ENCODE measurements at regions not wholly inside any gene's neighbourhood (a gene's known extent, or its start where the extent isn't known, plus 50 kb on each side); places are given as distances from the start of the nearest gene placed in this dataset.

DNA sequence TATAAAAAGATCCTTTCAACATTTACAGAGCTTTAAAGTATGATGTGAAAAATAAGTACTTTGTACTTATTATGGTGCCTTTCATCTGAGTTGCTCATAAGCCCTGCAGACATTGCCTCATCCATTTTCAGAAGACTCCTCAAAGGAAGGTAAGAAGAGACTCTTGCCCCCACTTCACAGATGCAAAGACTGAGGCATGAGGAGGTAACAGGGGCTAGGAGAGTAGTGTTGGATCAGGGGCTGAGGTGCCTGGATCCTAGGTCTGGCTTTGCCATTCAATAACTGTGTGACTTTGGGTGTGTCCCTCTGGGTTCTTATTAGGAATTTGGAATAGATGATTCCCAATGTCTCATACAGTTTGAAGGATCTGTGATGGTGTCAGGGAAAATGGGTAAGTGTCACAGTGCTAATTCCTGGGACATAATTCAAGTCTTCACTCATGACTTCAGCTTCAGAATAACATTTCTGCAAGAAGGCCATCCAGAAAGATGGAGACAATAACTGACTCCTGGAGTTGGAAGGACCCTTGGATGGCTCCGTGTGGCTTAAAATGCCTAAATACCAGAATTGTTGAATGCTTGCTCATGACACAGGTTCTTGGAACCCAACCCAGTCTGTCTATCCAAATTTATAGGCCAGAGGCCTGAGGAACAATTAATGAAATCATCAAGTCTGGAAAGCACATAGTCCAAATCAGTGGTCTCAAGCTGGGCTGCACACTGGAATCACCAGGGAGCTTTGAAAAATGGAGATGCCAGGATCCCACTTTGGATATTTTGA lies 93.1 kb upstream of the RUNX1 start:
- no peak for DNase-seq (ENCODE audit: low read depth in 2 of 2)

- DNase-seq (ENCODE audit: low read depth in 2 of 2): peak in 1 of 2 donors; percentile 2
Observed at GRCh38 chr21:35139382-35139715, 90.2 kb upstream of the RUNX1 start.

- peak; percentile 66 to 69 for DNase-seq (ENCODE audit: low read depth in 2 of 2)
Observed at GRCh38 chr21:35138665-35139381, 89.7 kb upstream of the RUNX1 start.

GRCh38 chr21:35136586-35137219 lies 87.6 kb upstream of the RUNX1 start:
- DNase-seq (ENCODE audit: low read depth in 2 of 2): no peak

GRCh38 chr21:35136106-35136505 lies 87.0 kb upstream of the RUNX1 start:
- DNase-seq (ENCODE audit: low read depth in 2 of 2): no peak

GRCh38 chr21:35135481-35135880 lies 86.4 kb upstream of the RUNX1 start:
- no peak for DNase-seq (ENCODE audit: low read depth in 2 of 2)

GRCh38 chr21:35134309-35134708 lies 85.2 kb upstream of the RUNX1 start:
- DNase-seq (ENCODE audit: low read depth in 2 of 2): no peak

GRCh38 chr21:35128536-35128935 lies 79.4 kb upstream of the RUNX1 start:
- no peak for DNase-seq (ENCODE audit: low read depth in 2 of 2)

GRCh38 chr21:35127851-35128250 lies 78.7 kb upstream of the RUNX1 start:
- DNase-seq (ENCODE audit: low read depth in 2 of 2): no peak

GRCh38 chr21:35127026-35127425 lies 77.9 kb upstream of the RUNX1 start:
- DNase-seq (ENCODE audit: low read depth in 2 of 2): no peak

- no peak for DNase-seq (ENCODE audit: low read depth in 2 of 2)
Observed at GRCh38 chr21:35120631-35121180, 71.6 kb upstream of the RUNX1 start.

DNA sequence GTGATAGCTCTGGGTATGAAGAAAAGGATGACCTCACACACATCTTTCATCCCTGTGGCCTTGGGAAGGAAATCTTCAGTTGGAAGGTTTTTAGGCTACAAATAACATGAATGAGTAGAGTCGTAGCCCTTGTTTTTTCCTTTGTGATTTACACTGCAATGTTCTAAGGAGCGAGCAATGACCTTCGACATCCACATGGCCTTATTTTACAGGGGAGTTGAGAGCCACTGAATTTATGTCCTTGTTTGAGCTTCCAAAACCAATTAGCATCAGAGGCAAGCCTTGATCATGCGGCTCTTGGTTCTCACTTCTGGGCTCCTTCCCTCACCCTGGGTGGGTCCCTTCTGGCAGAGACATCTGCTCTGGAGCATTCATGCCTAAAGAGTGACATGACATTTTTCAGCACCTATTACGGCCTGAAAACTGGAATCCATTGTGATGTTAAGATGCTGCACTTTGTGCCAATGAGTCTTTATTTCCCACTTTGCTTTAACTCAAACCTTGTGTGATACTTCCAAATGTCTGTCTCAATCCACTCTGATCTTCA lies 70.5 kb upstream of the RUNX1 start:
- DNase-seq (ENCODE audit: low read depth in 2 of 2): no peak

GRCh38 chr21:35116777-35117176 lies 67.7 kb upstream of the RUNX1 start:
- DNase-seq (ENCODE audit: low read depth in 2 of 2): no peak

GRCh38 chr21:35113064-35113463 lies 64.0 kb upstream of the RUNX1 start:
- DNase-seq (ENCODE audit: low read depth in 2 of 2): no peak

DNA sequence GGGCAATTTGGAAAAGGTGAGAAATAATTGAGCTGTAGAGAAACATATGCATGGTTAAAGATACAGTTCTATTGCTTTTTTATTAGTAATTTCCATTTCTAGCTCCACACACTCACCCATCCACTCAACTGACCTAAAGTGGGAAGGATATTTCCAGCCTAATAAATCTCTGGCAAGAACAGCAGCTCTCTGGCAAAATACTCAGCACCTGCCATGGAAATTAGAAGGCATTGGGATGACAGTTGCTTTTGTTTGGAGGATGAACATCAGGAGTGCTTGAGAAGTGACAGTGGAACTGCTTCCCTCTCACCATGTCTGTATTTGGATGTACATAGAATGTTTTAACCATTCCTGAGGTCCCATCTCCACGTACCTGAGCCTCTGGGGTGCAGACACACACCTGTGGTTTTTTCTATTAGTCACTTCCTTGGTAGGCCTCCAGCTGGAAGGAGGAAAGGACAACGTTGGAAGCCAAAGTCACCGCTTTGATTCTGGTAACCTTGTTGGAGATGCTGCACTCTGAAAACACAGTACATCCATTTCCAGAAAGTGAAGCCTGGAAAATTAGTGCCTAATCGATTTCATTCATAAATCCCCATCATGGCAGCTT lies 62.3 kb upstream of the RUNX1 start:
- no peak for DNase-seq (ENCODE audit: low read depth in 2 of 2)

- DNase-seq (ENCODE audit: low read depth in 2 of 2): no peak
Observed at GRCh38 chr21:35108887-35109286, 59.8 kb upstream of the RUNX1 start.

DNA sequence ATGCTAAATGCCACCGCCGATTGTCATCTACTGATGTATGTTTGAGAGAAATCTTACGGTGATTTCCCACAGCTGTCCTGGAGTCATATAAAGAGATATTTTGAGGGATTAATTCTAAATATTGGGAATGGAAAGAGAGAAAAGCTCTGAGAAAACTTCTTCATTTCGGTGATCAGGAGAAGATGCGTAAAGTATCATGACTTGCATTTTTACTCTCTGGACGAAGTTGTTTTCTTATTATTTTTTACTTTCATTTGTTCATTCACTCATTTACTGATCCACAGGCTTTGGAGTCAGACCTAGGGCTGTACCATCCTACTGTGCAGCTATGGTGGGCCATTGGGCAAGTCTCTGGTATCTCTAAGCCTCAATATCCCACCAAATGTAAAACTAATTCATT lies 58.4 kb upstream of the RUNX1 start:
- DNase-seq (ENCODE audit: low read depth in 2 of 2): no peak

GRCh38 chr21:35106246-35106835 lies 57.2 kb upstream of the RUNX1 start:
- no peak for DNase-seq (ENCODE audit: low read depth in 2 of 2)

DNA sequence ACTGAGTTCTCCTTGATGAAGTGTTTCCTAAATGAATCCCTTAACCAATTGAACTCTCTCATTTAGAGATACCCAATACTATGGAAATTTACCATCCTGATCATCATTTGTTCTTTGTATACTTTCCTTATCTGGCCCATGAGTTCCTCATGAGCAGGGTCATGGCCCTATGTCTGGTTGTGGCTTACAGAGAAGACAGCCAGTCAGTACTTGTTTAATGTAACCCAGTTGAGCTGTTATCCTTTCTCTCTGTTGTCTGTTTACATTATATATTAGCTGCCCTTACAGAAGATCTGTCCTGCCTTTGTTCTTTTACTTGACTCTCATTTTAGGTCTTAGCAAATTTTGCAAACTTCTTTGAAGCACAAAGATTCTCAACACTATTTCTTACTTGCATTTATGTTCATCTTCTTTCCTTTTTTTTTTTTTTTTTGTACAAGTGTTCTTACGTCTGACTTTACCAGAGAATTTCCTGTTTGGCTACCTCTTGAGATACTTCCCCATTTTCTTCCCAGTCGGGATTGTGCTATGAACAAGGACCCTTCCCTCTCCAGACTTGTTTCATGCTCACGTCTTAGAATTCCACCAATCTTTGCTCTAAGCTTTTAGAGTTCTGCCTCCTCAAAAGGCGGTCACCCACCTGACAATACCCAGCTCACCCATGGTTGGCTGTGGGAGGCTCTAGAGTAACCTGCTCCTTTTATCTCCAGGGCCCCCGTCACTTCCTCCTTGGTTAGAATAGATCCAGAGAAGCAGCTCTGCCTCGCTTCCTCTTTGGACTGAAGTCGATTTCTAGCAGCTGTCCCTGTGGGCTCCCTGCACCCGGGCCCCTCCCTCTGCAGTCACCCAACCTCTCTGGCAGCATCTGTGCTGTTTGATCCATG lies 53.6 kb upstream of the RUNX1 start:
- no peak for DNase-seq (ENCODE audit: low read depth in 2 of 2)

GRCh38 chr21:35100349-35100811 lies 51.3 kb upstream of the RUNX1 start:
- no peak for DNase-seq (ENCODE audit: low read depth in 2 of 2)
